Hematopoietic multipotent progenitor cell treated with erythropoietin and hydrocortisone succinate and interleukin-3 and kit ligand, for 17 days (in vitro differentiated cells): ENCODE measurements at regions not wholly inside any gene's neighbourhood (a gene's known extent, or its start where the extent isn't known, plus 50 kb on each side); places are given as distances from the start of the nearest gene placed in this dataset.

ENCODE experiments used
- DNase-seq: peaks from one replicate; pipeline ENCODE4 v3.0.0-alpha.2; 2015; ENCODE audit warnings: low spot score

DNA sequence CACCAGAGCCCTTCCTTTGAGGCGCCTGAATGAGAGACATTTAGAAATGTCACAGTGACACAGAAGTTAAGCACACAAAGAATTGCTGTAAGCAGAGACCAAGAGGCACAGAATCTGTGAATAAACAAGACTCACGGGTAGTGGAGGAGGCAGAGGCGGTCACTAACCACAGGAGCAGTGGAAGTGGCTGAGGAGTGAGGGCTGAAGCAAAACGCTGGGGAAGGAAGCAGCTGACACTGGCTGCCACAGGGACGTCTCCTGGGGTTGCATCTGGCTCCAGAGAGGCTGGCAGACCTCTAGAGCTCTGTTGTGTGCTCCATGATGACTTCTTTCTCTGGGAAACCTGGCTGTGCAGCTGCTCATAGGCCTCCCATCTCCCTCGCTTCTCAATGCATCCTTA, 65.0 kb upstream of the SLC2A12 start:
- no peak for DNase-seq

DNA sequence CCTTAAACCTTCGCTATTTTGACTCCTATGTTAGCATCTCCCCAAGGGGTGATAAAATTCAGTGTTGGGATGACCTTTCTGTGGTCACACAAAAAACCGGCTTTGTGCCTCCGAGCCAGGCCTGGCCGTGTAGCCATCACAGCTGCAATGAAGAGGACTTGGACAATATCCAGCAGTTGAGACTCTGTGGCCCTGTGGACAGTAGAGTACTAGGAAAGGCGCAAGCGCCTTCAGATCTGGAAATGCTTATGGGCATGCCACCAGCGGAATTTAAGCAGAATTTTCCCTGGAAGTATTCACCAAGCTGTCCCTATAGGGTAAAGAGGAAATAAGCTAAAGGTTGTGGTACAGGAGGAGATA, 63.3 kb upstream of the SLC2A12 start:
- no peak for DNase-seq

GRCh38 chr6:134114918-134115714, 62.7 kb upstream of the SLC2A12 start:
- no peak for DNase-seq

DNA sequence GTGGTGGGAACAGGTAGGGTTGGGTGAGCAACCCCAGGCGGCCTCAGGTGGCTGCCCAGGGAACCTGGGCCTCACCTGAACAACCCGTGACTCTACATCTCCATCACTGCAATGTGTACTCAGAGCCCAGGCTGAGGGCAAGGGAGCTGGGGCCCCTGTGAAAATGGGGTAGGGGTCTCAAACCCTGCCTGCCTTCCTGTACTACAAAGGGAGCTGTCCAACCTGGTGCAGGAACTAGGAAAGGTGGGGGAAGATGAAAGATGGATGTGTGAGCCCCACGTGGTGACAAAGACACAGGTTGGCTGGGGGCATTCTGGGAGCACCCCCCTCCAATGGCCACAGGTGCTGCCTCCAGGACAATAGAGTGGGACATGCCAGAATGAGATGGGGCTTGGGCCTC, 62.1 kb upstream of the SLC2A12 start:
- no peak for DNase-seq

- DNase-seq: no peak
Measured at GRCh38 chr6:134111726-134112125, 59.3 kb upstream of the SLC2A12 start.

DNA sequence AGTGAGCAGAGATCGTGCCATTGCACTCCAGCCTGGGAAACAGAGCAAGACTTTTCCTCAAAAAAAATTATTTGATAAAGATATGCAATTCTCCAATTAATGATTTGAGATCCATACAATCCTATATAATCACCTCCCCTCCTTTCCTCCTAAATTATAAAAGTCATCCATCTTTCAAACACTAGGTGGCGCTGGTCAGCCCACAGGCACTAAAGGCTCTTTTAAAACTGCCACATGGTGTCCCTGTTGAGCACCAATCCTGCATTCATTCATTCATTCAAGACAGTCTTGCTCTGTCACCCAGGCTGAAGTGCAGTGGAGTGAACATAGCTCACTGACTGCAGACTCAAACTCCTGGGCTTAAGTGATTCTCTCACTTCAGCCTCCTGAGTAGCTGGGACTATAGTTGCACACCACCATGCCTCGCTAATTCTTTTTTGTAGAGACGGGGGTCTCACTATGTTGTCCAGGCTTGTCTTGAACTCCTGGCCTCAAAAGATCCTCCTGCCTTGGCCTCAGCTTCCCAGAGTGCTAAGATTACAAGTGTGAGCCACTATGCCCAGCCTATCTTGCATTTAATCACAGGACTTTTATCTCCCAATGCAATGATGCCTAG, 58.7 kb upstream of the SLC2A12 start:
- peak; percentile 81 for DNase-seq

- no peak for DNase-seq
Measured at GRCh38 chr6:134106702-134107101, 54.3 kb upstream of the SLC2A12 start.

GRCh38 chr6:134105940-134106339, 53.5 kb upstream of the SLC2A12 start:
- DNase-seq: no peak

- no peak for DNase-seq
Measured at GRCh38 chr6:134103006-134103405, 50.6 kb upstream of the SLC2A12 start.
